Tibial nerve (tissue), 4 donors: ENCODE measurements at regions not wholly inside any gene's neighbourhood (a gene's known extent, or its start where the extent isn't known, plus 50 kb on each side); places are given as distances from the start of the nearest gene placed in this dataset.

Experiments used
- EP300 ChIP-seq, 2 donors: sonication (generic); formaldehyde crosslinking; IDR thresholded peaks; one replicate each; pipeline ENCODE4 v1.6.1; 2017; ENCODE audit warnings: antibody characterized with exemption in 2 of 2, mild to moderate bottlenecking in 1 of 2
- POLR2A ChIP-seq, 2 donors: fragments of 450-650 bp; IDR thresholded peaks; one replicate each; pipeline ENCODE4 v1.6.1; 2017; ENCODE audit warnings: antibody characterized with exemption in 2 of 2, mild to moderate bottlenecking in 2 of 2, moderate library complexity in 2 of 2
- TF ChIP-seq, protein P1 (sequence below), 5 experiments: fragments of 200-600 bp in 3 of 5; fragments of 450-650 bp in 2 of 5; sonication (generic) in 3 of 5; IDR thresholded peaks; one replicate each; pipeline ENCODE4 v1.5.1; 2016 to 2019; ENCODE audit warnings: antibody characterized with exemption in 5 of 5, mild to moderate bottlenecking in 3 of 5, moderate library complexity in 2 of 5

DNA sequence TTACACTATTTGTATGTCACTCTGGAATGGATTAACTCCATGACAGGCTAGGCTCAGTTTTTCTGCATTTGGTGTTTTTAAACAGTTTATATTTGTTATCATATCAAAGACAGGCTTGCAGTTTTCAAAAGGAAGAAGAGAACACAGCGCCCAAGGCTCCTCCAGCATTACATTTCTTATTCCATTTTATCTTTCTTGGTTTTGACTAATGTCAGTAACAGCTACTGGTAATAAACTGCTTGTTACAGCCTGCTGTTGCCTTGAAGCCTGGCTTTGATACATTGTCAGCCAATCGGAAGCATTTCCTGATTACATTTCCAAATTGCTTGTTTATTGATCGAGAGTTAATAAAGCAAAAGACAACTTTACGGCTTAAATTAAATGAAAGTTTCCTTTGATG, 166.0 kb upstream of the MDFIC start:
- TF ChIP-seq, protein P1, sequence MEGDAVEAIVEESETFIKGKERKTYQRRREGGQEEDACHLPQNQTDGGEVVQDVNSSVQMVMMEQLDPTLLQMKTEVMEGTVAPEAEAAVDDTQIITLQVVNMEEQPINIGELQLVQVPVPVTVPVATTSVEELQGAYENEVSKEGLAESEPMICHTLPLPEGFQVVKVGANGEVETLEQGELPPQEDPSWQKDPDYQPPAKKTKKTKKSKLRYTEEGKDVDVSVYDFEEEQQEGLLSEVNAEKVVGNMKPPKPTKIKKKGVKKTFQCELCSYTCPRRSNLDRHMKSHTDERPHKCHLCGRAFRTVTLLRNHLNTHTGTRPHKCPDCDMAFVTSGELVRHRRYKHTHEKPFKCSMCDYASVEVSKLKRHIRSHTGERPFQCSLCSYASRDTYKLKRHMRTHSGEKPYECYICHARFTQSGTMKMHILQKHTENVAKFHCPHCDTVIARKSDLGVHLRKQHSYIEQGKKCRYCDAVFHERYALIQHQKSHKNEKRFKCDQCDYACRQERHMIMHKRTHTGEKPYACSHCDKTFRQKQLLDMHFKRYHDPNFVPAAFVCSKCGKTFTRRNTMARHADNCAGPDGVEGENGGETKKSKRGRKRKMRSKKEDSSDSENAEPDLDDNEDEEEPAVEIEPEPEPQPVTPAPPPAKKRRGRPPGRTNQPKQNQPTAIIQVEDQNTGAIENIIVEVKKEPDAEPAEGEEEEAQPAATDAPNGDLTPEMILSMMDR (IDR thresholded peaks at IDR 0.05) = no peak
- TF ChIP-seq EP300 (IDR thresholded peaks at IDR 0.05) (no peak), POLR2A (IDR thresholded peaks at IDR 0.05) (no peak)
